GM18499 (cell line): ENCODE measurements at regions not wholly inside any gene's neighbourhood (a gene's known extent, or its start where the extent isn't known, plus 50 kb on each side); places are given as distances from the start of the nearest gene placed in this dataset.

Source experiments
- ATAC-seq: cut with Tn5 transposase; IDR thresholded peaks from one replicate; pipeline ENCODE4 v1.9.1; 2021; ENCODE audit warnings: moderate number of reproducible peaks; ENCODE audit not compliant: insufficient read depth, unreplicated experiment

DNA sequence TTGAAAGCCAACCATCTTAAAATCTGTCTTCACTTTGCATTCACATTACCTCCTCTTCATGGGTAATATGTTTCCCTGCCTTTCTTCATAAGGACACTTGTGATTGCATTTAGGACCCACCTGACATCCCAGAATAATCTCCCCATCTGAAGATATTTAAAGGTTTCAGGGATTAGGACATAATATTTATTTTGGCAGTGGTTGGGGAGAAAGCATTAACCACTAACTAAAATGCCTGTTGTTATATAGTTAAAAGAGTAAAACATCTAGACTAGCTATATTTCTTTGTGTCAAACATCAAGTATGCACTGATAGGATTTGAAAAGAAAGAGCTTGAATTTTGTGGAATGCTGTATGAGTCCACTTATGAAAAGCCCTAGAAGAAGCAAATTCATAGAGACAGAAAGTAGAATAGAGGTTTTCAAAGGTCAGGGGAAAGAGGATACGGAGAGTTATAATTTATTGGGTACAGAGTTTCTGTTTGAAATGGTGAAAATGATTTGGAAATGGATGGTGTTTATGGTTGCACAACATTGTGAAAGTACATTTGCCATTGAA, 457.7 kb upstream of the SPRY2 start:
- ATAC-seq = no peak

DNA sequence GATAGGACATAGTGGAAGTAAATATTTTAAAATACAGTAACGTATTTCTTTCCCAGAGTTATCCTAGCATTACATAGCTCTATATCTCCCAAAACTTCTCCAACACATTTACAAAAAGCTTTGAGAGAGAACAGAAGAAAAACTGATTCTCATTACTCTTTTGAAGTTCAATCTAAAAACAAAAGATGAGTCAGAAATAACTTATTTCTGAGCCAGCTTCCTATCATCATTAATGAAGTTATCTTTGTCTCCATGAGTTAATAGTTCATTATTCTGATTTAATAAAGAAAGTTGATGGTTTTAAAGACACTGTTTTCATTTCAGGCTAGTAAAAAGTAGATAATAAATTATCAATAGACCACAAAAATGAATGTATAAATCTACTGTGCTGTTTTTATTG, 446.7 kb upstream of the SPRY2 start:
- no peak for ATAC-seq

DNA sequence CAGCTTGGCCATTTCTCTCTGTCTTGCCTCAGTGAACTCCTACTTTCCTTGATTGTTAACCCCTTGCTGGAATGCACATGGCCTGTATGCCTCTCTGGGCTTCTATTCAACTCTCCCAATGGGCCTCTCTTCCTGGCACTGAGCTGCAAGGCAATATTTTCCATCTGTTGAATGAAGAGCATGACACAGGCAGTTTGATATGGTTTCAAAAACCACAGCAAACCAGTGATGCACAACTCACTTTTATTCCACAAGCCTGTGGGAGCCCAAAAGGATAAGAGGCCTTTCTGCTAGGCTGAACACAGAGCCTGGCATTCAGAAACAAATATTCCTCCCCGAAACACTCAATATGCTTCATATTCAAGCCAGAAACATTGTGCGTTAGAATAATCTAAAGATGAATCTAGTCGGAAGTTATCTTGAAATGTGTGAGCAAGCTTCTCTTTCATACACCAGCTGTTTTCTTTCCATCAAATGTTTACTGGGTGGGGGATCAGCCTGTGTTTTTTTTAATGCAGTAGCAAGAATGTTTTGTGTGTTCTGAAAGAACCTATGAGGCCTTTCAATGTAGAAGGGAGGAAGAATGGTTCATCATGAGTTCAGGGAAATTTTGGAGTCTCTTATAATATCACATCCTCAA, 443.1 kb upstream of the SPRY2 start:
- no peak for ATAC-seq

DNA sequence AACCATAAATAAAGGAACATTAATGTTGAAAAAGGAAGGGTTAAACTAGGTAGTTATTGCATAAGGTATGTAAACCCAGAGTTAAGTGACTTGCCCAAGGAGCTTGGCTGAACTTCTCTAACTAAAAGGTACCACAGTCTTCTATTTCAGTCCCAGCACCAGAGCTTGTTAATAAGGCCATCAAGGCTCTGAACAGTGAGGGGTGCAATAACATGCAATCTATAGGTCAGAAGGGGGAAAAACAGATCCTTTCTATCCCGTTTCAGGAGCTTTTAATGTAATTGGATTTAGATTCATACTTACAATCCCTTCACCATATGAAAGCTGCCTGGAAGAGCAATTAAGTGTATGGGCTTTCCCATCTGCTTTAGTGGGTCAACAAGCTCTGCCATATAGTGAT, 441.5 kb upstream of the SPRY2 start:
- ATAC-seq = no peak

DNA sequence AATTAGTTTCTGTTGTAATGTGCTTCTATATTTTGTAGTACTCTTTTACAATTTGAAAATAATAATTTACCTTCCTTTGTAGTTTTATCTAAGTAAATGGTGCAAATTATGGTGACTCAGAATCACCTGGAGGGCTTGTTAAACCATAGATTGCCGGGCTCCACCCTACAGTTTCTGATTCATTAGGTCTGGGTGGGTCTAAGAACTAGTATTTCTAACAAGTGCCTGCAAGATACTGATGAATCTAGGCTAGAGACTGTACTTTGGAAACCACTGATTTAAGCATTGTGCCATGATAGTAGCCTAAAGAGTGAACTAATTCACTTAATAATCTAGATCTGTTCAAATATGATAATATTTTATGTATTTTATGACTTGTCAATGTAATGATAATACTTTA, 437.4 kb upstream of the SPRY2 start:
- ATAC-seq = no peak

DNA sequence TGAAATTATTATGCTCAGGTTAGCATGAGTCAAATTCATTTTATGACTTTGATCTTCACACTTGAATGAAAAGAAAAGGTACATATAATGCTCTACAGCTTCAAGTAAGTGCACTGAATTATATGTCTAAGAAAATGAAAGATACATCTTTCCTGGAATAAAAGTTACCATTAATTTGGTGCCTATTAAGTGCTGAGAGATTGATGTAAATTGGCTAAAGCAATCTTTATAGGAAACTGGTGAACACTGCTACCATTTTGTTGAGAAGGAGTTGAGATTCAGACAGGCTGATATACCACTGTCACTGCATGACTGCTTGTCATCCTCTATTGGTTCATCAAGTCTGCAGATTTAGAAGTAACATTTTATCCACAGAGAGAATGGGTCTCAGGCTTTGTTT, 416.8 kb upstream of the SPRY2 start:
- no peak for ATAC-seq

DNA sequence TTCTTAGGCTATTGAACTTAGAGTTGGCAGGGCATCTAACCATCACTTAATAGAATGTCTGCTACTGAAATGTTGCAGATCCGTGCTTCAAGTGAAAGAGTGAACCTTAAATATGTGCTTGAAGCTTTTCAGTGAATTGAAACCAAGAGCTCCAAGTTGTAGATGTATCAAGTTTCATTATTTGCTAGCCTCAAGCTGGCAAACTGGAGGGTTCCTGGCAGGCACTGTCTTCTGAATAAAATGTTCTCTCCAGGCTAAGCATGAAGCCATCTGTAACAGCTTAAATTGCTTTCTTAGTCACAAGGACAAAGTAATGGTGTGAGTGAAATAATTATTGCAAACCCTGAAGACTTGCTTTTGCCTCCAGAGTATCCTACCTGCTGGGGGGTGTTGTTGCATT, 415.0 kb upstream of the SPRY2 start:
- ATAC-seq = no peak

DNA sequence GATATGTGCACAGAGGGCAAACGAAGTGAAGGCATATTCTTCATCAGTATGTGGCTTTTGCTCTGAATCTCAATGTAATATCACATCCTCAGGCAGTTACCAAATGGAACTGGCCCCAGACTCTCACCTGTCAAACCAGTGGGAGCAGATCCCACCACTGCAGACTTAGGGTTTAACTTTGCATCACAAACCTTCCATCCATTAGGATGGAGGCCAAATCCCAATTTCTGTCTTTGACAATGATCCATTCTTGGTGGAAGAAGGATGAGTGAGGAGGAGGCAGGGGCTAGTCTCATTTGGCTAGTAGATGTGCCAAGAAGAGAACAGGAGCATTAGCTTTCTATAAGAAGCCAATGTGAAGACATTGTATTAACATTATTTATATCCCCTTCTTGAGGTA, 413.5 kb upstream of the SPRY2 start:
- no peak for ATAC-seq

DNA sequence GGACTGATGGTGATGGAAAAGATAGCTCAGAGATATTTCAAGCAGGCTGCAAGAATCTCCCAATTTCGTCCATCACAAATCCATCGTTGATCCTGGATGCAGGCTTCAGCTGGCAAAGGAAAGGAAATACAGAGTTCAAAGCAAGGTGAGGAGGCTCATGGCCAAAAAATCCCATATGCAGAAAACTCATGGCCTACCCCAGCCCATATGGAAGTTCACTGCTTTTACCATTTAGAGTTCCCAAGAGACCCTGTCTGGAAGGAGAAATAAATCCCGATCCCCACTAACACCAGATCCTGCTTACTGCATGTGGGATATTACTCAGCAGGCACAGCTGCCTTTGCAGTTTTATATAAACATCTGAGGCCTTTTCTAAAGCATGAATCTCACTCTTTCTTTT, 412.9 kb upstream of the SPRY2 start:
- no peak for ATAC-seq

DNA sequence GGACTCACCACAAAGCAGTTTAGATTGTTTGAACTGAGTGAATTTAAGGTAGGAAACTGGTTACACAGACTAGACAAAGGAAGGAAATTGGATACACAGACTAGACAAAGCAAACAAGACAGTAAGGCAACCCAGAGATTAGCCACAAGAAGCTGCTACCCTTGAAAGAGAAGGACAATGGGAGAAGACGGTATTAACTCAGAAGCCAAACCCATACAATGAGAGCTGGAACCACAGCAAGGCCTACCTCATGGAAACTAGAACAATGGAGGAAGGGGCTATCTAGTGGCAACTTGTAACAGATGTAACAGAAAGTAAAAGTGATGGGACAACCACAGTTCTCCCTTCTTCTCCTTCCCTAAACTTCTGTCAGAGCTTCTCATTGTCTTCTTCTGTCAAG, 410.9 kb upstream of the SPRY2 start:
- no peak for ATAC-seq

DNA sequence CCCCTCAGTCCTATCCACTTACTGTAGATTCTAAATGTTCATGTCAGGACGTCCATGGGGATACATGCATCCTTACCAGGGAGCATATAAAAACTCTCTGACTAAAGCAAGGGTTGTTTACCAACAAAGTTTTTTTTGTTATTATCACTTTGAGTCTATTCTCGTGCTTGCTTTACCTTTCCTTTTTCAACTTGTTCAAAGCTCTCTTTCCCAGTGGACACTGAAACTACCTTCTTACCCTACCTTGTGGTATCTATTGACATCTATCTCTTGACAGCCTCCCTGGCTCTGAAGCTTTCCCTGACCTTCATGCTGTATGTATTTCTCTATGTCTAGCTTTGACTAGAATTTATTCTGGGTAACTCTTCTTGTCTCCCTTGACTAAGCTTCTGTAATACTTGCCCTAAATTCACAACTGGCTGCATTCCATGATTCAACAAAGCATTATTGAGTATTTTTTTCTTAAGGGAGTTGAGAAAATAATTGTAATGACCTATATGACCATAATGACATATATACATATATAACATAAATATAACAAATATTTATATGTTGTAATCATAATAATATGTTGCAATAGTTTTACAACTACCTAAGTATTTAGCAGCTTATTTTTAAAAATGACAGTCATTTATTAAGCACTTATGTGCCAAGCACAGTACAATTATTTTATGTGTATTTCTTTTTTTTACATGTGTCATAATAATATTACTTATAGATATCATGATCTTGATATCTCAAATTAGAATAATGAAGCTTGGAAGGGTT, 403.4 kb upstream of the SPRY2 start:
- ATAC-seq = no peak

DNA sequence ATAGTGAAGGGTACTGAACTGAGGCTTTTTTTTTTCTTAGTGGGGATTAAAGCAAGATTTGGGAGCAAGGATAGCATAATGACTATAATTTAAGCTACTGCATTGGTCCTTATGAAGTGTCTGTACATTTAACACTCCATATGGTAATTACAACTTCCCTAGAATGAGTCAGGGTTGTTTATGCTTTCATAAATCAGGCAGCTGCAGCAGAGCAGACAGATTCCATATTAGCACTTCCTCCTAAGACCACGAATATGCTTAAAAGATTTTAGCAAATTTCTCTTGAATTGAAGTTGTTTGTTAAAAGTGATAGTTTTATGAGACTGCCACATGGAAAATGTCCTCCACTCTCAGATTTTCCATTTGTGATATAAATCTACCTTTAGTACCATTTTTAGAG, 401.1 kb upstream of the SPRY2 start:
- no peak for ATAC-seq

DNA sequence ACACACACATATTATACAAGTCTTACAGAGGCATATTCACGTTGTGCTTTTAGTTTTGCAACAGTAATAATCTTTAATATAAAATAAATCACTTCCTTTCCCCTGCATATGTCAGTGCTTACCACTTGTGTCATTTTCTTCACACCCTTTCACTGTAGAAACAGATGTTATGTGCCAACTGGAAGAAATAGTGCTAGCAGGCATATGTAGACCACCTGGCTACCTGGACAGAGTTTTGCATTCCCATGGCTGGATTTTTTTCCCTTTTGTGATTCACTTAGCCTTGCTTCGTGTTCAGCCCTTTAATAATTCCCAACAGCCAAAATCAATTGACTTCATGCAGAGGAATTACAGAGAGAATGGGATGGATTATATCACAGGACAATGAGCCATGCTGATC, 399.1 kb upstream of the SPRY2 start:
- no peak for ATAC-seq

DNA sequence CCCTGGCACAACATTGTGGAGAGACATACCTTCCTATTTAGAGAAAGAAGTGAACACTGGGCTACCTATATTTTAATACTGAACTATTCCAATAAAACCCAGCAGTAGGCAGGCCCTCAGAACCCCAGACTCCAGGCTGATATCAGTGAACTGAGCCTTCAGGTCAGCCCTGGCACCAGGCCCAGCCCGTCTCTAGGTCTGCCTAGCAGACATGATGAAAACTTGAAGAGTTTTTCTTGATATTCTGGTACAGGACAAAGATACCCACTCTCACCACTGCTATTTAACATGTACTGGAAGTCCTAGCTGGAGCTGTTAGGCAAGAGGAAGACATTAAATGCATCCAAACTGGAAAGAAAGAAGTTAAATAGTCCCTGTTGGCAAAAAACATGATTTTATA, 396.6 kb upstream of the SPRY2 start:
- no peak for ATAC-seq

DNA sequence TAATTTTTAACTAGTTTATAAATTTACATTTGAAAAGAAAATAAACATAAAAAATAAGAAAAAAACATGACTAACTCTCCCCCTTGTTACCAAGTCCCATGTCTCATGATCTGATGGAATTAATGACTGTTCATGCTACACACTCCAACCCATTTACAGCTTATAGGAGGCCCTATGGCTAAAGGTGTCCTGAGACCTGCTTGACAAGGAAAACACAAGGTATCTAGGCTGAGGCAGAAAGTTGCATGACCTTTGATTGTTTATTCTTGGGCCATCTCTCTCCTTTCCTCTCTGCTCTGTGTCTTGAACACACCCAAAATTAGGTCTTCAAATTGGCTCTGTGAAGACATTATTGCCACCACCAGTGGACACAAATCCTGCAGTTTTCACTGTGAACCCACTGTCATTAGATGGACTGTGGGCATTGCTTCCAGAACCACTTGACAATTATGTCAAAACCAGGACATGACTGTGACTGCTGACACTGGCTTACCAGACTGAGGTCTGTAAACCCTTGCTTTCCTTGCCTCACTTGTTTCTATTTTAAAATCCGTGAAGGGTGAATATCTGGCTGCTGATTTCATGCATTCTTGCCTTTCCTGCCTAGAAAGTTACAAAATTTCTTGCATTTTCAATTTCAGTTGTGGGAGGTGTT, 386.5 kb upstream of the SPRY2 start:
- ATAC-seq = no peak

DNA sequence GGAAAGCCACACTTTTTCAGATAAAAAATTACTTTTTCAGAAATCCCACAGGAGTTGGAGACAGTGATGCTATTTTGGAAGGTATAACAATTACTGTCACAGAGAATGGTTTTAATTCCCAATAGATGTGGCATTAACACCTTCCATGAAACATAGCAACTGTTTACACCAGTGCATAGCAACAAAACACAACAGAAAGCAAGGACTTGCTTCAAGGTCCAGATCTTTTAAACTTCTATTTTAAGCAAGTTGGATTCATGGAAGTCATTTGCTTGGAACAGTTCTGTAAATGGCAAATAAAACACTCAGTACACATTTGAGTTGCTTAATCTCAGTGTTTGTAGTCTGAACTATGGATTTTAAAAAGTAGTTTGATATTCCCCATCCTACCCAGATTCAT, 385.9 kb upstream of the SPRY2 start:
- no peak for ATAC-seq

DNA sequence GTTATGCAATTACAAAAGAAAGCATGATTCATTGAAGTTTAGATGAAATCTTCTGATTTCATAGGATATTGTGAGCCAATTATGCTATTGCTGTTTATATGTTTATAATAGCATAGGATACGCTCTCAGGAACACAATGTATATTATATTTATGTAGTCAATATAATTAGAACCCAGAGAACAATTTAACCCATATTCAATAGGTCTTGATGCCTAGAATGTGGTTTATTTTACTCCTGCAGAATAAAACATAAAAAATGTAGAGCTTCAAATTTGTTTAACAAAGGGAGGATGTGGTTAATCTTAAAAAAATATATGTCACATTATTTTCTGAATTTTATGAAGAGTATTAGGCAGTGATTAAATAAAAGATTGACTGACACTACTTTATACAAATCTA, 380.8 kb upstream of the SPRY2 start:
- ATAC-seq = no peak

DNA sequence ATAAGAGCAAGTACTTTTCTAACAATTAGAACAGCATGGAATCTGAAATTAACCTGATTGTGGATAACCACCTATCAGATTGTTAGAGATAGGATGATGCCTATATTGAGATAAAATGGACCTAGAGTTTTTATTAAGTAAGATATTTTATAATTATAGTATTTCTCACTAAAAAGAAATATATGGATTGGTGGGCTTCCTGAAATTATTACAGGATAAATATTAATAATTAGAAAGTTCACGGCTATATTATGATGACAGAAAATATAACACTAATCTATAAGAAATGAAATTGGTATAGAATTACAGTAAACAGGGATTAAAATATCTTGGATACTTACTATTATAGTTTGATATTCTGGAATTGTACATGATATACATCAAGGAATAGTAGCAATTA, 378.0 kb upstream of the SPRY2 start:
- no peak for ATAC-seq

DNA sequence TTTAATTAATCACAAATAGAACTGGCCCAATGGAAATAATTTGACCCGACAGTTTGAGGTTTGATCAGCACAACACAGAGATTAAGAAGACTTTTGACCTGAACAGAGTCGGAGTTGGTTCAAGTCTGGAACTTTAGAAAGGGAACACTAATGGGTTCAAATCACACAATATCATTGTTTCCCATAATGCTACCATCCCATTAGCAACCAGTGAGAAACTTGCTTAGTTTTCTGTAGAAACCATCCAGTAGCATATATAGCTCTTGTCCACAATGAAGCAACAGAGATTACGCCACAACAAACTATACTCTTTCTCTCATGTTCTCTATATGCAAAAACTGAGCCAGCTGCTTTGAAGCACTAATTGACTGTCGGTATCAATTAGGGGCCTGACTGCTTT, 376.9 kb upstream of the SPRY2 start:
- ATAC-seq = no peak

DNA sequence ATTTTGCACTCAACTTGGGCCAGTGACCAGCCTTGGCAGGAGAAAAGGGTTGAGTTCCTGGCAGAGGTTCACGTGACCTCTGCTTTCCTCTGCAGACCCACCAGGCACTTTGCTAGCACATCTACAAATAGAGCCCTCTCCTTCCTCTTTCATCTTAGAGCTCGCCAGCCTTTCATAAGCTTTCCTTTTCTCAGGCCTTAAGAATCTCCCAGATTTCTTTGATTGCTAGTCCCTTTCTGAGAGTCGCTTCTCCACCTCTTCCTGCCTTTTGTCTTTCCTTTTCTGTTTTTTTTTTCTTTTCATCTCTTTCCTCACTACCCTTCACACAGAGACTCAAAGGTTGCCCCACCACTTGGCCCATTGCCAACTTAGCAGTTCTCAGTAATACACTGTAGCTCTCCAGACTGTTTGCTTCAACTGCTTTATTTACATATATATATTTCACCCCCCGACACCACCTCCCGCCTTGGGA, 375.7 kb upstream of the SPRY2 start:
- no peak for ATAC-seq

DNA sequence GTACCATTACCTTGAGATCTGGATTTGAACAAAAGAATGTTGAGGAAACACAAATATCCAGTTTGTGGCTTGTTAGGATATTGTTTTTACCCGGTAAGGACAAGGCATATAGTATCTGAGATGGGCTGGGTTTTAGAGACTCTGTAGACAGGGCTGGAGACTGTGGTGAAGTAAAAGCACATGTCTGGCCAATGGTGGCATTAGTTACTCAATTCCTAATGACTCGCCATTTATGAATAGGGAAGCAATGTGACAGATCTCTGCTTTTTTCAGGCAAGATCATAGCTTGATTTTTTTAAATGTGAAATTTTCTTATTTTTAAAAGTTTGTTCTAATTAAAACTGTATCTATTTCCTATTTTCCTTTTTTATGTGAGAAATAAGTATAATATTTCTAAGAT, 371.1 kb upstream of the SPRY2 start:
- ATAC-seq = no peak
